ENCODE measurements at regions not wholly inside any gene's neighbourhood (a gene's known extent, or its start where the extent isn't known, plus 50 kb on each side); places are given as distances from the start of the nearest gene placed in this dataset.

DNA sequence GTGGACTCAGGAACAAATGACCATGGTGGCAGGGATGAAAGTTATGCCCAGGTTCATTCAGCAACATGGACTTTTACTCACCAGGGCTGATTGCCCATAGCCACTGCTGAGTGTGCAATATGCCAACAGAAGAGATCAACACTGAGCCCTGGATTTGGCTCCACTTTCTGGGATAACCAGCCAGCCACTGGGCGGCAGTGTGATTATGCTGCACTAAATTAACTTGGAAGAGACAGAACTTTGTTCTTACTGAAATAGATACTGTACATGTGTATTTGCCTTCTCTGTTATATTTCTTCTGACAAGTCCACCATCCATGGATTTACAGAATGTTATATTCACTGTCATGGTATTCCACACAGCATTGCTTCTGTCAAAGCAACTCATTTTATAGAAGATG, 257.4 kb downstream of the TDRD3 start:
- TF ChIP-seq CTCF (IDR thresholded peaks at IDR 0.05), result peak; percentile 18 to 70 (median 46)
- TF ChIP-seq POLR2A (IDR thresholded peaks at IDR 0.05), result no peak
